ENCODE measurements at regions not wholly inside any gene's neighbourhood (a gene's known extent, or its start where the extent isn't known, plus 50 kb on each side); places are given as distances from the start of the nearest gene placed in this dataset.

DNA sequence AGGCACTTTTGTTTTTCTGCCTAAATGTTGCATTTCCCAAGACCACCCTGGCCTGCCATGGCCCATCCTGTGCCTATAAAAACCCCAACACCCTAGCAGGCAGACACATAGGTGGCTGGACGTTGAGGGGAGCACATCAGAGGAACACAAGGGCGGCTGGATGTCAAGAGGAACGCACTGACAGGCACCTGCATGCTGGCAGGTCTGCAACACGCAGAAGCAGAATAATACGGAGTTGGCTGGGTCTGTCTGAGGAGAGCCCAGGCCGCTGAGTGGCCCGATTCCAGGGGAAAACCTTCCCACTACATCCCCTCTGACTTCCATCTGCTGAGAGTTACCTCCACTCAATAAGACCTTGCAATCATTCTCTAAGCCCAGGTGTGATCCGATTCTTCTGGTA is 765.6 kb downstream of the PLOD2 start:
- TF ChIP-seq, protein P1, sequence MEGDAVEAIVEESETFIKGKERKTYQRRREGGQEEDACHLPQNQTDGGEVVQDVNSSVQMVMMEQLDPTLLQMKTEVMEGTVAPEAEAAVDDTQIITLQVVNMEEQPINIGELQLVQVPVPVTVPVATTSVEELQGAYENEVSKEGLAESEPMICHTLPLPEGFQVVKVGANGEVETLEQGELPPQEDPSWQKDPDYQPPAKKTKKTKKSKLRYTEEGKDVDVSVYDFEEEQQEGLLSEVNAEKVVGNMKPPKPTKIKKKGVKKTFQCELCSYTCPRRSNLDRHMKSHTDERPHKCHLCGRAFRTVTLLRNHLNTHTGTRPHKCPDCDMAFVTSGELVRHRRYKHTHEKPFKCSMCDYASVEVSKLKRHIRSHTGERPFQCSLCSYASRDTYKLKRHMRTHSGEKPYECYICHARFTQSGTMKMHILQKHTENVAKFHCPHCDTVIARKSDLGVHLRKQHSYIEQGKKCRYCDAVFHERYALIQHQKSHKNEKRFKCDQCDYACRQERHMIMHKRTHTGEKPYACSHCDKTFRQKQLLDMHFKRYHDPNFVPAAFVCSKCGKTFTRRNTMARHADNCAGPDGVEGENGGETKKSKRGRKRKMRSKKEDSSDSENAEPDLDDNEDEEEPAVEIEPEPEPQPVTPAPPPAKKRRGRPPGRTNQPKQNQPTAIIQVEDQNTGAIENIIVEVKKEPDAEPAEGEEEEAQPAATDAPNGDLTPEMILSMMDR (IDR thresholded peaks at IDR 0.05; ENCODE audit: insufficient read depth, low read depth, low read length) = no peak
- no peak for TF ChIP-seq EZH2 (IDR thresholded peaks at IDR 0.05; ENCODE audit: insufficient read depth, low read length)

Data from astrocyte (in vitro differentiated cells and primary cell).